Keratinocyte (primary cell): ENCODE measurements at regions not wholly inside any gene's neighbourhood (a gene's known extent, or its start where the extent isn't known, plus 50 kb on each side); places are given as distances from the start of the nearest gene placed in this dataset.

Experiments
- EZH2 ChIP-seq: IDR thresholded peaks from one replicate; pipeline ENCODE4 v1.6.1; 2012; ENCODE audit warnings: inconsistent platforms, mild to moderate bottlenecking, low read length, moderate library complexity
- TF ChIP-seq, protein P1 (sequence below), 3 experiments: IDR thresholded peaks in 1 of 3; conservative IDR thresholded peaks in 1 of 3; optimal IDR thresholded peaks in 1 of 3; 2 replicates in 2 of 3; 3 replicates in 1 of 3; pipeline versions ENCODE3 to v1.5.1; 2011; ENCODE audit warnings: low read length in 3 of 3, mild to moderate bottlenecking in 3 of 3, moderate library complexity in 2 of 3, control low read depth in 1 of 3, inconsistent platforms in 1 of 3; ENCODE audit not compliant: insufficient read depth in 2 of 3; ENCODE audit errors: extremely low read depth in 1 of 3

DNA sequence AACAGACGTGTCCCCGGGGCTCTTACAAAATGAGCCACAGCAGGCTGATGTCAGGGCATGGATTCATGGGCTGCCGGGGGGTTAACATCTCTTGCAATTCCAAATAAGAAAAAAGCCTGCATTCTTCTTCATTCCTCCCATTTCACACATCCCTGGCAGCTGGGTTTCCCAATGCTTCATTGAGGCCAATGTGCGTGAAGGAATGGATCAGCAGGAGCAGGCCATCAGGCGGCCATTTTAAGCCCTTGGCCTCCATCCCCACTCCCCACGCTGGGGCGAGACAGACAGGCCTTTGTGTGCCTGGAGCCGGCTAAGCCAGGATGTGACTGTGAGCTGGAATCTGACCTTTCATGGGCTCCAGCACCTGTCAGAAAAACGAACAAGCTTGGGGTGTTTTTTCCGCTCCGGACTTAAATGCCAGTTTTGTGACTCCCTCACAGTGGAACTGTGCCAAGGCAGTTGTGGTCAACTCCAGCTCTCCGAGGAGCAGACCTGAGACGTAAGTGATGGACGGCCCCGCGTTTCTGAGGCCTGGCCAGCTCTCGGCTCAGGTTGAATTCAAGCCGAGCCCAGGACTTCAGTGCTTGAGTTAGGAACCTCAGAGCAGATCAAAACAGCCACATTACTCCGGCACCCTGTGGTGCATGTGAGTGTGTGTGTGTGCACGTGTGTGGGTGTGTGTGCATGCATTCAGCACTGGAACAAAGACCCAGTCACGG is 133.1 kb downstream of the TMEM30B start:
- TF ChIP-seq, protein P1, sequence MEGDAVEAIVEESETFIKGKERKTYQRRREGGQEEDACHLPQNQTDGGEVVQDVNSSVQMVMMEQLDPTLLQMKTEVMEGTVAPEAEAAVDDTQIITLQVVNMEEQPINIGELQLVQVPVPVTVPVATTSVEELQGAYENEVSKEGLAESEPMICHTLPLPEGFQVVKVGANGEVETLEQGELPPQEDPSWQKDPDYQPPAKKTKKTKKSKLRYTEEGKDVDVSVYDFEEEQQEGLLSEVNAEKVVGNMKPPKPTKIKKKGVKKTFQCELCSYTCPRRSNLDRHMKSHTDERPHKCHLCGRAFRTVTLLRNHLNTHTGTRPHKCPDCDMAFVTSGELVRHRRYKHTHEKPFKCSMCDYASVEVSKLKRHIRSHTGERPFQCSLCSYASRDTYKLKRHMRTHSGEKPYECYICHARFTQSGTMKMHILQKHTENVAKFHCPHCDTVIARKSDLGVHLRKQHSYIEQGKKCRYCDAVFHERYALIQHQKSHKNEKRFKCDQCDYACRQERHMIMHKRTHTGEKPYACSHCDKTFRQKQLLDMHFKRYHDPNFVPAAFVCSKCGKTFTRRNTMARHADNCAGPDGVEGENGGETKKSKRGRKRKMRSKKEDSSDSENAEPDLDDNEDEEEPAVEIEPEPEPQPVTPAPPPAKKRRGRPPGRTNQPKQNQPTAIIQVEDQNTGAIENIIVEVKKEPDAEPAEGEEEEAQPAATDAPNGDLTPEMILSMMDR (optimal IDR thresholded peaks at IDR 0.05 in 1 of 3, IDR thresholded peaks at IDR 0.05 in 1 of 3, conservative IDR thresholded peaks at IDR 0.05 in 1 of 3; ENCODE audit: extremely low read depth in 1 of 3, insufficient read depth in 2 of 3, low read length in 3 of 3) = no peak
- no peak for TF ChIP-seq EZH2
